Cardiac fibroblast (primary cell): ENCODE measurements at regions not wholly inside any gene's neighbourhood (a gene's known extent, or its start where the extent isn't known, plus 50 kb on each side); places are given as distances from the start of the nearest gene placed in this dataset.
"Not testable (repeated sequence)": the region's sequence is repeated elsewhere in the genome, so short reads cannot be mapped to it uniquely, and the experiment has no call there.

Experiments
- DNase-seq, 2 donors: peaks; one replicate each; pipeline versions ENCODE4 v3.0.0 to v3.0.0-alpha.2; 2010; ENCODE audit warnings: low read depth in 2 of 2
- H3K4me3 ChIP-seq, 2 donors: replicated peaks in 1 of 2; 1 replicate in 1 of 2; 2 replicates in 1 of 2; pipeline ENCODE4 v1.5.1; 2011; ENCODE audit warnings: low read depth in 2 of 2, low read length in 2 of 2, mild to moderate bottlenecking in 2 of 2, moderate library complexity in 1 of 2
- TF ChIP-seq, protein P1 (sequence below): IDR thresholded peaks from one replicate; pipeline ENCODE4 v1.5.1; 2011; ENCODE audit warnings: low read depth, mild to moderate bottlenecking, low read length, inconsistent platforms

DNA sequence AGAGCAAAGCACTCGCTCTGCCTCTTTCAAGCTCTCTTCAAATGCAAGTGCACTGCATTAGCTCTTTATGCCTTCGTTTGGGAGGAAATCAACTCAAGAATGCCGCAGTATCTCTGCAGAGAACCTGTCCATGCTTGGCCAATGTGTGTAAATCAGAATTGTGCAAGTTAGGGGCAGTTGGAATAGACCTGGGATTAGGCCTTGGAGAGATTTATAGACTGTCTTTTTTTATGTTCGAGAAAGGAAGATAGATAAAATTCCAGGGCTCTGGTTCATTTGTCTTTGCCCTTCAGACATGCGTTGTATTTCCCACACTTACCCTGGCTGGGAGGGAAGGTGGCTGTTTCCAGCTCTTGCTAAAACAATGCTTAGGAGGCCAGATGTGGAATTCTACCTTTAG, 163.7 kb downstream of the MOBP start:
- DNase-seq, result no peak
- no peak overlapping the region for H3K4me3 ChIP-seq
- TF ChIP-seq, protein P1, sequence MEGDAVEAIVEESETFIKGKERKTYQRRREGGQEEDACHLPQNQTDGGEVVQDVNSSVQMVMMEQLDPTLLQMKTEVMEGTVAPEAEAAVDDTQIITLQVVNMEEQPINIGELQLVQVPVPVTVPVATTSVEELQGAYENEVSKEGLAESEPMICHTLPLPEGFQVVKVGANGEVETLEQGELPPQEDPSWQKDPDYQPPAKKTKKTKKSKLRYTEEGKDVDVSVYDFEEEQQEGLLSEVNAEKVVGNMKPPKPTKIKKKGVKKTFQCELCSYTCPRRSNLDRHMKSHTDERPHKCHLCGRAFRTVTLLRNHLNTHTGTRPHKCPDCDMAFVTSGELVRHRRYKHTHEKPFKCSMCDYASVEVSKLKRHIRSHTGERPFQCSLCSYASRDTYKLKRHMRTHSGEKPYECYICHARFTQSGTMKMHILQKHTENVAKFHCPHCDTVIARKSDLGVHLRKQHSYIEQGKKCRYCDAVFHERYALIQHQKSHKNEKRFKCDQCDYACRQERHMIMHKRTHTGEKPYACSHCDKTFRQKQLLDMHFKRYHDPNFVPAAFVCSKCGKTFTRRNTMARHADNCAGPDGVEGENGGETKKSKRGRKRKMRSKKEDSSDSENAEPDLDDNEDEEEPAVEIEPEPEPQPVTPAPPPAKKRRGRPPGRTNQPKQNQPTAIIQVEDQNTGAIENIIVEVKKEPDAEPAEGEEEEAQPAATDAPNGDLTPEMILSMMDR, result no peak

DNA sequence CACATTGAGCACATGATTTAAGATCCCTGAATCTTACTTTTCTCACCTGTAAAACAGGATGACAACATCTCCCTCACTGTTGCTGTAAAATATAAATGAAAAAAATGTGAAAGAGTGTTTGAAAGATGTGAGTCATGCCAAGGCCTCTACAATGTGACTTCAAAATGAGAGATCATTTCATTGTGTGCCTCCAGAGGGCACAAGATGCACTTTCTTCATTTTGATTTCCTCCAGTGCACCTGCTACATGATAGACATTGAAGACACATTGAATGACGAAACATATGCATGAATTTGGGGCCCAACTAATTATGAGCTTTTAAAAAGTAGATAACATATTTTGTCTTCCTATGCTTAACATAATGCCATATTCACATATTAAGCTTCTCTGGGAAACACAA, 170.3 kb downstream of the MOBP start:
- TF ChIP-seq, protein P1, result peak; percentile 28
- H3K4me3 ChIP-seq, result no peak overlapping the region
- DNase-seq, result peak; percentile 29 to 66

DNA sequence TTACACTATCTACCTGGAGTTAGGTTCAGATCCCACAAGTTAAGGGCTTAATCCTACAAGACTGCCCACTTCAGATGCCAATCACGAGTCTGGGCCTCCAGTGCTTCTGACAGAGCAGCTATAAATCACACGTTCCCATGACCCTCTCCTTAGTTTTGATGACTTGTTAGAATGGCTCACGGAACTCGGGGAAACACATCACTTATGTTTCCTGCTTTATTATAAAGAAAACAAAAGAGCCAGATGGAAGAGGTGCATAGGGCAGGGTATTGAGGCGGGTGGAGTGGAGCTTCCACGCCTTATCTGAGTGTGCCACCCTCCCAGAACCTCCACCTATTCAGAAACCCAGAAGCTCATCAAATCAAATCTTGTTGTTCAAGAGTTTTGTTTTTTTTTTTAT, 170.8 kb downstream of the MOBP start:
- peak; percentile 31 to 39 for DNase-seq
- H3K4me3 ChIP-seq, result no peak overlapping the region

DNA sequence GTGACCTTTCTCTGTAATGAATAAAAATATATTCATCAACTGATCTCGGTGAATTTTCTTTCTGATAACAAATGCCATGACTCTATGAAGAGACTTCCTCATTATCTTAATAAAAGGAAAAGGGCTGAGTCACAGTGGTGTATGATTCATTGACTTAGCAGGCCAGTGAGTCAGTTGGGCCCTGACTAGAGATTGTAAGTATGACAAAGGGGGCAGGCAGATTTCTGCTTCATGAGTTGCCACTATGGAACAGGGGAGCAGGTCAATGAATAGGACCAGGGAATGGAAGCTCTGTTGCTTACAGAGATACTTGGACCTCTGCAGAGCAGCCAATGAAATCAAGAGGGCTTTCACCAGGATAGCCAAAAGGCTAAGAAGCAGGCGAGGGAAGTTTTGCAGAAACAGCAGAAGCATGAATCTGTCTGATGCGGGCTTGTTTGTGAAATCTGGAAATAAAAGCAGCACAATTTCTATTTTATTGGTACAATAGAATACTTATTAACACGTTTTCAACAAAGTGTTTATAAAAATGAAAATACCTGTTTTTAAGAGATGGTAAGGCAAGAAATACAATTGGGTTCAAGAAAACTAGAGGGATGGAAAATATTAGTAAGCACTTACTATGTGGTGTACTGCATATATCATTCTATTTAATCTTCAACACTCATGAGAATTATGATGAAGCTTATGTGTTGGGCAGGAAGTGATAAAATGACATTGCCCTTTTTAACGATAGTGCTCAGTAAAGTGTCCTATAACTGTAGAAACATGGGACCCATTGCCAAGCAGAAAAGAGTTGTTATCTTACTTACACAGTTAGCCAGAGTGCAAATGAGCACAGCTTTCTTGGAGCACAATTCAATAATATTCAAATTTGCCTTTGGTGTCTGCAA, 169.8 kb upstream of the MYRIP start:
- TF ChIP-seq, protein P1, result no peak
- peak; percentile 88 to 96 for DNase-seq
- H3K4me3 ChIP-seq, result no peak overlapping the region

More for the DNA sequence above, 170.8 kb downstream of the MOBP start:
- TF ChIP-seq, protein P1, result no peak

DNA sequence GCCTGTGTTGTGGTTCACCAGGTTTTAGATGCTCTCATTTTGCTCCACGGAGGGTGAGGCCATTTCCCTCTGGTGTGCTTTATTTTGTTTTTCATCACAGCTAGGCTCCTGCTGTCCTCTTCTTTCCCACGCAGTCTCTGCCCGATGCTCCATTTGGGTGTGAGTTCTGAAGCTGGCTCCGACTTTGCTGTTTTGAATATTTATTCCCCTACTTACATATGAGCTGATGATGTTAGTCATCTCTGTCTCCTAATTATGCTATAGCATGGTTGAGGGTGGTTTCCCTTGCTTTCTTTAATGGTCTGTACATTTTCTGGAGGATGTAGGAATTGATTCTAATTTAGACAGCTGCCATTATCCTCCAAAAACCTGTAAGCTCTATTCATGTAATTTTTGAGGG, 168.1 kb upstream of the MYRIP start:
- H3K4me3 ChIP-seq, result no peak overlapping the region
- TF ChIP-seq, protein P1, result no peak
- DNase-seq, result no peak

DNA sequence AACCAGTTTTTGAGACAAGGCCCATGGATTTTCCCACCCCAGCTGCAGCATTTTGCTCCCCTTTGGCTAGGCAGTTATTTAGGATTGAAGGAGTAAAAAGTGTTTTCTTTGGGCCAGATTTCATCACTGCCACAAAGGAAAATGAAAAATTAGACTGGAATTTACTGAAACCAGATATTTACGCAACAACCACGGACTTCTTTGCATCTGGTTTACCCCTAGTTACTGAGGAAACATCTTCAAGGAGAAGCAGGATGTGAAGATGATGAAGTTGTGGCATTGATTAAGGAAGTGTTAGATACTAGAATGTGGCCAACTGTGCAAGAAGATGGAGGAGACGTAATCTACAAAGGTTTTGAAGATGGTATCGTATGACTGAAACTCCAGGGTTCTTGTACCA, 165.2 kb upstream of the MYRIP start:
- DNase-seq, result peak; percentile 79 to 81
- TF ChIP-seq, protein P1, result no peak
- H3K4me3 ChIP-seq, result no peak overlapping the region

DNA sequence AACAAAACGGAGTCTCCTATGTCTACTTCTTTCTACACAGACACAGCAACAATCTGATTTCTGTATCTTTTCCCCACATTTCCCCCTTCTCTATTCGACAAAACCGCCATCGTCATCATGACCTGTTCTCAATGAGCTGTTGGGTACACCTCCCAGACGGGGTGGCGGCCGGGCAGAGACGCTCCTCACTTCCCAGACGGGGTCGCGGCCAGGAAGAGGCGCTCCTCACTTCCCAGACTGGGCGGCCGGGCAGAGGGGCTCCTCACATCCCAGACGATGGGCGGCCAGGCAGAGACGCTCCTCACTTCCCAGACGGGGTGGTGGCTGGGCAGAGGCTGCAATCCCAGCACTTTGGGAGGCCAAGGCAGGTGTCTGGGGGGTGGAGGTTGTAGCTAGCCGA, 158.2 kb upstream of the MYRIP start:
- H3K4me3 ChIP-seq, DNase-seq: not testable (repeated sequence)
